ENCODE measurements at regions not wholly inside any gene's neighbourhood (a gene's known extent, or its start where the extent isn't known, plus 50 kb on each side); places are given as distances from the start of the nearest gene placed in this dataset.

- Histone ChIP-seq H3K27me3 (ENCODE audit: insufficient read depth, low read length) (no peaks in the 10 kb centered on the region), H3K4me2 (ENCODE audit: low read length) (peak overlapping the region; percentile 64), H3K36me3 (ENCODE audit: insufficient read depth, low read length) (no peaks in the 10 kb centered on the region), H3K9ac (ENCODE audit: low read length) (peak overlapping the region; percentile 53), H3K27ac (ENCODE audit: low read depth, low read length) (peak overlapping the region; percentile 72), H3K4me1 (ENCODE audit: insufficient read depth, low read length) (peaks cover 26% of the 10 kb centered on the region), H3K79me2 (ENCODE audit: insufficient read depth, low read length) (no peaks in the 10 kb centered on the region), H2AFZ (ENCODE audit: low read depth, low read length) (peak overlapping the region; percentile 35), H4K20me1 (ENCODE audit: insufficient read depth, low read length) (no peaks in the 10 kb centered on the region), H3K9me3 (ENCODE audit: insufficient read depth, low read depth, low read length) (no peaks in the 10 kb centered on the region), H3K4me3 (ENCODE audit: insufficient read depth, low read depth, low read length) (no peak overlapping the region)
- no peaks in the 10 kb centered on the region for H3K36me3 Mint-ChIP-seq (ENCODE audit: low read depth, unreplicated experiment)
- no peak for TF ChIP-seq CTCF (IDR thresholded peaks at IDR 0.05; ENCODE audit: insufficient read depth, low read depth, low read length)
- no peak for TF ChIP-seq EZH2 (IDR thresholded peaks at IDR 0.05; ENCODE audit: insufficient read depth, low read length)
- H3K27ac Mint-ChIP-seq (ENCODE audit: unreplicated experiment) = peak overlapping the region; percentile 99
- H3K4me1 Mint-ChIP-seq (ENCODE audit: low read depth, unreplicated experiment) = peaks cover 29% of the 10 kb centered on the region
- FAIRE-seq (peak; percentile 95), DNase-seq (ENCODE audit: low read depth) (peak; percentile 88)
- peak overlapping the region; percentile 2 for H3K4me3 Mint-ChIP-seq (ENCODE audit: unreplicated experiment)
- H3K9me3 Mint-ChIP-seq (ENCODE audit: unreplicated experiment) = no peaks in the 10 kb centered on the region
- H3K27me3 Mint-ChIP-seq (ENCODE audit: low read depth, unreplicated experiment) = no peaks in the 10 kb centered on the region
These were observed 404.7 kb downstream of the IRS2 start for GRCh38 chr13:109381546-109382180.

- H3K27me3 Mint-ChIP-seq (ENCODE audit: low read depth, unreplicated experiment) = no peaks in the 10 kb centered on the region
- FAIRE-seq = no peak
These were observed 405.9 kb downstream of the IRS2 start for GRCh38 chr13:109380457-109380856.

More at GRCh38 chr13:109380457-109380856, 405.9 kb downstream of the IRS2 start:
- Histone ChIP-seq H3K79me2 (ENCODE audit: insufficient read depth, low read length) (no peaks in the 10 kb centered on the region), H3K27me3 (ENCODE audit: insufficient read depth, low read length) (no peaks in the 10 kb centered on the region), H3K36me3 (ENCODE audit: insufficient read depth, low read length) (no peaks in the 10 kb centered on the region), H3K9me3 (ENCODE audit: insufficient read depth, low read depth, low read length) (no peaks in the 10 kb centered on the region), H3K4me2 (ENCODE audit: low read length) (no peak overlapping the region), H3K4me3 (ENCODE audit: insufficient read depth, low read depth, low read length) (no peak overlapping the region), H4K20me1 (ENCODE audit: insufficient read depth, low read length) (no peaks in the 10 kb centered on the region), H2AFZ (ENCODE audit: low read depth, low read length) (no peak overlapping the region), H3K9ac (ENCODE audit: low read length) (no peak overlapping the region), H3K4me1 (ENCODE audit: insufficient read depth, low read length) (peaks cover 26% of the 10 kb centered on the region), H3K27ac (ENCODE audit: low read depth, low read length) (no peak overlapping the region)
- Mint-ChIP-seq H3K4me3 (ENCODE audit: unreplicated experiment) (no peak overlapping the region), H3K4me1 (ENCODE audit: low read depth, unreplicated experiment) (peaks cover 29% of the 10 kb centered on the region), H3K9me3 (ENCODE audit: unreplicated experiment) (no peaks in the 10 kb centered on the region), H3K27ac (ENCODE audit: unreplicated experiment) (no peak overlapping the region), H3K36me3 (ENCODE audit: low read depth, unreplicated experiment) (no peaks in the 10 kb centered on the region)
- TF ChIP-seq EZH2 (IDR thresholded peaks at IDR 0.05; ENCODE audit: insufficient read depth, low read length) (no peak), CTCF (IDR thresholded peaks at IDR 0.05; ENCODE audit: insufficient read depth, low read depth, low read length) (no peak)
- no peak for DNase-seq (ENCODE audit: low read depth)
